CD4-positive, alpha-beta T cell treated with Interleukin-17A for 1 hour (primary cell): ENCODE measurements at regions not wholly inside any gene's neighbourhood (a gene's known extent, or its start where the extent isn't known, plus 50 kb on each side); places are given as distances from the start of the nearest gene placed in this dataset.

Experiments
- DNase-seq: peaks from one replicate; pipeline ENCODE4 v3.0.0-alpha.2; 2020

GRCh38 chr21:16695074-16695473 is 817.8 kb upstream of the CXADR start:
- no peak for DNase-seq

GRCh38 chr21:16707274-16707673 is 805.6 kb upstream of the CXADR start:
- DNase-seq, result no peak

- DNase-seq, result no peak
Observed at GRCh38 chr21:16708101-16708835, 804.6 kb upstream of the CXADR start.

- no peak for DNase-seq
Observed at GRCh38 chr21:16709866-16710550, 802.8 kb upstream of the CXADR start.

GRCh38 chr21:16711757-16712156 is 801.1 kb upstream of the CXADR start:
- DNase-seq, result no peak

- DNase-seq, result no peak
Observed at GRCh38 chr21:16713331-16714117, 799.3 kb upstream of the CXADR start.

GRCh38 chr21:16740511-16740910 is 772.3 kb upstream of the CXADR start:
- DNase-seq, result no peak

- DNase-seq, result no peak
Observed at GRCh38 chr21:16741141-16741665, 771.6 kb upstream of the CXADR start.

- no peak for DNase-seq
Observed at GRCh38 chr21:16742131-16742641, 770.7 kb upstream of the CXADR start.

- no peak for DNase-seq
Observed at GRCh38 chr21:16742741-16743140, 770.1 kb upstream of the CXADR start.

- DNase-seq, result no peak
Observed at GRCh38 chr21:16743317-16743716, 769.5 kb upstream of the CXADR start.

GRCh38 chr21:16750926-16751325 is 761.9 kb upstream of the CXADR start:
- no peak for DNase-seq

GRCh38 chr21:16751695-16752474 is 761.0 kb upstream of the CXADR start:
- no peak for DNase-seq

- no peak for DNase-seq
Observed at GRCh38 chr21:16752475-16752857, 760.4 kb upstream of the CXADR start.

GRCh38 chr21:16755061-16755460 is 757.8 kb upstream of the CXADR start:
- no peak for DNase-seq

- DNase-seq, result no peak
Observed at GRCh38 chr21:16767201-16767600, 745.6 kb upstream of the CXADR start.

GRCh38 chr21:16768096-16768495 is 744.7 kb upstream of the CXADR start:
- no peak for DNase-seq

GRCh38 chr21:16770266-16770665 is 742.6 kb upstream of the CXADR start:
- DNase-seq, result no peak

- no peak for DNase-seq
Observed at GRCh38 chr21:16773206-16773605, 739.6 kb upstream of the CXADR start.

- DNase-seq, result no peak
Observed at GRCh38 chr21:16775076-16775475, 737.8 kb upstream of the CXADR start.

- no peak for DNase-seq
Observed at GRCh38 chr21:16777041-16777720, 735.7 kb upstream of the CXADR start.

GRCh38 chr21:16788584-16788983 is 724.3 kb upstream of the CXADR start:
- DNase-seq, result no peak
